ENCODE measurements at regions not wholly inside any gene's neighbourhood (a gene's known extent, or its start where the extent isn't known, plus 50 kb on each side); places are given as distances from the start of the nearest gene placed in this dataset.

- TF ChIP-seq CTCF (IDR thresholded peaks at IDR 0.05 in 8 of 11, conservative IDR thresholded peaks at IDR 0.05 in 3 of 11) (no peak), POLR2A (IDR thresholded peaks at IDR 0.05) (no peak), POLR2AphosphoS5 (IDR thresholded peaks at IDR 0.05) (no peak)
Observed at GRCh38 chr6:6820641-6821238, 232.2 kb downstream of the LY86 start.
